ENCODE measurements at regions not wholly inside any gene's neighbourhood (a gene's known extent, or its start where the extent isn't known, plus 50 kb on each side); places are given as distances from the start of the nearest gene placed in this dataset.

- ChIA-PET CTCF (no interaction called here), POLR2A (no interaction called here)
- no peaks in the 10 kb centered on the region for H3K4me1 ChIP-seq (ENCODE audit: control insufficient read depth, insufficient read depth, low read length)
- no peak for TF ChIP-seq ZNF510 (tag by site-specific recombination; IDR thresholded peaks at IDR 0.05; ENCODE audit: insufficient replicate concordance)
- no peak for TF ChIP-seq ZNF549 (tag by site-specific recombination; IDR thresholded peaks at IDR 0.05)
- no peak for TF ChIP-seq OVOL3 (tag by site-specific recombination; IDR thresholded peaks at IDR 0.05)
- no peak for TF ChIP-seq ZNF785 (tag by site-specific recombination; IDR thresholded peaks at IDR 0.05)
- TF ChIP-seq PRDM2 (tag by site-specific recombination; IDR thresholded peaks at IDR 0.05; ENCODE audit: borderline replicate concordance) = no peak
- TF ChIP-seq GFI1B (tag by site-specific recombination; IDR thresholded peaks at IDR 0.05) = no peak
- no peak for TF ChIP-seq ZNF18 (tag by site-specific recombination; IDR thresholded peaks at IDR 0.05)
- TF ChIP-seq MEIS1 (CRISPR knock-in tag; IDR thresholded peaks at IDR 0.05; ENCODE audit: borderline replicate concordance) = no peak
- no peak for TF ChIP-seq FEZF1 (tag by site-specific recombination; IDR thresholded peaks at IDR 0.05)
- no peak for TF ChIP-seq ZNF133 (tag by site-specific recombination; IDR thresholded peaks at IDR 0.05)
- no peak for TF ChIP-seq ZNF19 (tag by site-specific recombination; IDR thresholded peaks at IDR 0.05; ENCODE audit: low read depth)
- H3K27ac ChIP-seq (ENCODE audit: extremely low read depth, low read depth, low read length) = no peak overlapping the region
- no peak overlapping the region for H3K4me3 ChIP-seq (ENCODE audit: low read depth, low read length)
- H3K9me3 ChIP-seq (ENCODE audit: control insufficient read depth, insufficient read depth, low read depth, low read length) = no peaks in the 10 kb centered on the region
- no peaks in the 10 kb centered on the region for H3K36me3 ChIP-seq (ENCODE audit: control insufficient read depth in 2 of 2, insufficient read depth in 1 of 2, low read length in 2 of 2)
Measured at GRCh38 chr5:67476995-67477394, 280.4 kb upstream of the CD180 start.

- H3K4me1 ChIP-seq (ENCODE audit: control insufficient read depth, insufficient read depth, low read length) = no peaks in the 10 kb centered on the region
- H3K27ac ChIP-seq (ENCODE audit: extremely low read depth, low read depth, low read length) = no peak overlapping the region
- no peak overlapping the region for H3K4me3 ChIP-seq (ENCODE audit: low read depth, low read length)
- ChIA-PET CTCF (no interaction called here), POLR2A (no interaction called here)
- H3K9me3 ChIP-seq (ENCODE audit: control insufficient read depth, insufficient read depth, low read depth, low read length) = no peaks in the 10 kb centered on the region
- no peaks in the 10 kb centered on the region for H3K36me3 ChIP-seq (ENCODE audit: control insufficient read depth in 2 of 2, insufficient read depth in 1 of 2, low read length in 2 of 2)
- TF ChIP-seq ZNF354C (tag by site-specific recombination; IDR thresholded peaks at IDR 0.05; ENCODE audit: borderline replicate concordance, low read depth) (no peak), ZNF362 (tag by site-specific recombination; IDR thresholded peaks at IDR 0.05) (peak; percentile 40; the same call in 1 of the 2 replicates), KLF1 (tag by site-specific recombination; IDR thresholded peaks at IDR 0.05) (no peak), ZNF629 (tag by site-specific recombination; IDR thresholded peaks at IDR 0.05) (peak; percentile 52; the same call in 1 of the 2 replicates), EGR2 (tag by site-specific recombination; IDR thresholded peaks at IDR 0.05; ENCODE audit: low read depth) (peak; percentile 29; the same call in 1 of the 2 replicates), ZNF366 (tag by site-specific recombination; conservative IDR thresholded peaks at IDR 0.05) (0 out of 2 replicates have a peak, but pooled peaks have one; percentile 31), ATF2 (tag by site-specific recombination; IDR thresholded peaks at IDR 0.05; ENCODE audit: low read depth) (peak; percentile 87), ZBTB11 (tag by site-specific recombination; conservative IDR thresholded peaks at IDR 0.05; ENCODE audit: low read depth) (no peak), PRDM6 (tag by site-specific recombination; IDR thresholded peaks at IDR 0.05) (peak; percentile 95)
Measured at GRCh38 chr5:67476531-67476930, 279.9 kb upstream of the CD180 start.

All from HEK293 (cell line).